OCI-LY3 (cell line): ENCODE measurements at regions not wholly inside any gene's neighbourhood (a gene's known extent, or its start where the extent isn't known, plus 50 kb on each side); places are given as distances from the start of the nearest gene placed in this dataset.

Experiments
- H2AFZ ChIP-seq: fragments of 200-600, 300-600 bp; shearing (Covaris generic); 2 replicates; pipeline ENCODE4 v1.6.0; 2014; ENCODE audit warnings: antibody characterized with exemption, low read depth, low read length
- H3K27ac ChIP-seq: fragments of 200-600, 300-600 bp; sonication (generic); 2 replicates; pipeline ENCODE4 v1.5.1; 2014; ENCODE audit warnings: mild to moderate bottlenecking, low read length, moderate library complexity, mixed read lengths
- H3K27me3 ChIP-seq: fragments of 200-600, 300-600 bp; sonication (generic); 2 replicates; pipeline ENCODE4 v1.6.1; 2014; ENCODE audit warnings: low read depth, low read length, mixed read lengths
- H3K36me3 ChIP-seq: fragments of 200-600, 300-600 bp; sonication (generic); replicated peaks from 2 replicates; pipeline ENCODE3; 2014; ENCODE audit warnings: low read depth, low read length, mixed read lengths
- H3K4me1 ChIP-seq: fragments of 300-600, 200-600 bp; sonication (generic); 2 replicates; pipeline ENCODE4 v1.6.1; 2014; ENCODE audit warnings: low read length, mixed read lengths
- H3K4me2 ChIP-seq: fragments of 200-600, 300-600 bp; sonication (generic); 2 replicates; pipeline ENCODE4 v1.6.1; 2014; ENCODE audit warnings: low read length, mixed read lengths
- H3K4me3 ChIP-seq: fragments of 300-600, 200-600 bp; sonication (generic); 2 replicates; pipeline ENCODE4 v1.5.1; 2014; ENCODE audit warnings: antibody characterized with exemption, mild to moderate bottlenecking, low read length, moderate library complexity
- H3K79me2 ChIP-seq: fragments of 300-600, 200-600 bp; shearing (Covaris generic); 2 replicates; pipeline ENCODE4 v1.6.1; 2014; ENCODE audit warnings: mild to moderate bottlenecking, low read length, mixed read lengths
- H3K9ac ChIP-seq: fragments of 300-600, 200-600 bp; shearing (Covaris generic); 2 replicates; pipeline ENCODE4 v1.6.0; 2014; ENCODE audit warnings: mild to moderate bottlenecking, low read length, moderate library complexity
- H3K9me3 ChIP-seq: fragments of 200-600, 300-600 bp; shearing (Covaris generic); 2 replicates; pipeline ENCODE4 v1.6.1; 2014; ENCODE audit warnings: low read length, mixed read lengths; ENCODE audit not compliant: insufficient read depth
- H4K20me1 ChIP-seq: fragments of 200-600, 300-600 bp; sonication (generic); 2 replicates; pipeline ENCODE4 v1.6.1; 2016; ENCODE audit warnings: low read length, mixed read lengths; ENCODE audit not compliant: insufficient read depth
- CTCF ChIP-seq: fragments of 200-600, 300-600 bp; sonication (generic); IDR thresholded peaks from 2 replicates; pipeline ENCODE4 v1.5.1; 2014; ENCODE audit warnings: antibody characterized with exemption, low read length, low read depth
- EZH2phosphoT487 ChIP-seq: fragments of 200-600 bp; shearing (Covaris generic); IDR thresholded peaks from 2 replicates; pipeline ENCODE4 v1.6.1; 2018; ENCODE audit warnings: antibody characterized with exemption, mixed run types, low read depth

- TF ChIP-seq CTCF = no peak
- TF ChIP-seq EZH2phosphoT487 = no peak
- no peaks in the 10 kb centered on the region for H3K27me3 ChIP-seq
- H3K4me1 ChIP-seq = peaks cover 40% of the 10 kb centered on the region
- peak overlapping the region; percentile 44 for H3K4me2 ChIP-seq
- H4K20me1 ChIP-seq = no peaks in the 10 kb centered on the region
- no peaks in the 10 kb centered on the region for H3K9me3 ChIP-seq
- H3K4me3 ChIP-seq = no peak overlapping the region
- no peak overlapping the region; the same call in 1 of the 2 replicates for H3K27ac ChIP-seq
- no peaks in the 10 kb centered on the region for H3K79me2 ChIP-seq
- H3K36me3 ChIP-seq = no peaks in the 10 kb centered on the region
- no peak overlapping the region for H3K9ac ChIP-seq
- H2AFZ ChIP-seq = no peak overlapping the region
Measured at GRCh38 chr5:124796495-124796894, 50.1 kb upstream of the ZNF608 start.

- Histone ChIP-seq H3K79me2 (no peaks in the 10 kb centered on the region), H3K9ac (no peak overlapping the region), H2AFZ (no peak overlapping the region), H3K9me3 (no peaks in the 10 kb centered on the region), H3K27me3 (no peaks in the 10 kb centered on the region), H3K4me2 (no peak overlapping the region), H3K36me3 (no peaks in the 10 kb centered on the region), H3K27ac (no peak overlapping the region), H4K20me1 (no peaks in the 10 kb centered on the region), H3K4me1 (peaks cover 40% of the 10 kb centered on the region), H3K4me3 (no peak overlapping the region)
- no peak for TF ChIP-seq CTCF
- no peak for TF ChIP-seq EZH2phosphoT487
Measured at GRCh38 chr5:124797665-124798087, 51.2 kb upstream of the ZNF608 start.

- Histone ChIP-seq H2AFZ (no peak overlapping the region), H3K27ac (no peak overlapping the region), H3K4me3 (no peak overlapping the region), H3K27me3 (no peaks in the 10 kb centered on the region), H3K4me1 (peaks cover 29% of the 10 kb centered on the region), H3K4me2 (no peak overlapping the region), H3K9ac (no peak overlapping the region), H3K79me2 (no peaks in the 10 kb centered on the region), H3K9me3 (no peaks in the 10 kb centered on the region), H3K36me3 (no peaks in the 10 kb centered on the region), H4K20me1 (no peaks in the 10 kb centered on the region)
- no peak for TF ChIP-seq EZH2phosphoT487
- no peak for TF ChIP-seq CTCF
Measured at GRCh38 chr5:124798890-124799289, 52.5 kb upstream of the ZNF608 start.

- Histone ChIP-seq H2AFZ (no peak overlapping the region), H3K79me2 (no peaks in the 10 kb centered on the region), H4K20me1 (no peaks in the 10 kb centered on the region), H3K9me3 (no peaks in the 10 kb centered on the region), H3K4me3 (no peak overlapping the region), H3K4me1 (peaks cover 5% of the 10 kb centered on the region), H3K27me3 (no peaks in the 10 kb centered on the region), H3K4me2 (no peak overlapping the region), H3K36me3 (no peaks in the 10 kb centered on the region), H3K27ac (no peak overlapping the region), H3K9ac (no peak overlapping the region)
- TF ChIP-seq CTCF (no peak), EZH2phosphoT487 (no peak)
Measured at GRCh38 chr5:124801551-124801950, 55.1 kb upstream of the ZNF608 start.
